Bronchial epithelial cell (primary cell): ENCODE measurements at regions not wholly inside any gene's neighbourhood (a gene's known extent, or its start where the extent isn't known, plus 50 kb on each side); places are given as distances from the start of the nearest gene placed in this dataset.
"Not testable (repeated sequence)": the region's sequence is repeated elsewhere in the genome, so short reads cannot be mapped to it uniquely, and the experiment has no call there.

Source experiments
- DNase-seq: peaks from one replicate; pipeline ENCODE4 v3.0.0-alpha.2; 2010; ENCODE audit warnings: low read depth
- FAIRE-seq: peaks from 2 replicates; lab custom pipeline; 2011; peaks lifted over from hg19 to GRCh38; lab: Jason Lieb, UNC
- H3K27me3 ChIP-seq: 2 replicates; pipeline ENCODE4 v1.5.1; 2011; ENCODE audit warnings: low read length; ENCODE audit not compliant: control insufficient read depth, insufficient read depth
- H3K36me3 ChIP-seq: 2 replicates; pipeline ENCODE4 v1.5.1; 2011; ENCODE audit warnings: low read length; ENCODE audit not compliant: control insufficient read depth, insufficient read depth
- H3K4me3 ChIP-seq: 2 replicates; pipeline ENCODE4 v1.5.1; 2011; ENCODE audit warnings: mild to moderate bottlenecking, low read depth, low read length, control low read depth
- CTCF ChIP-seq: IDR thresholded peaks from 2 replicates; pipeline ENCODE4 v1.5.1; 2011; ENCODE audit warnings: mild to moderate bottlenecking, moderate library complexity, low read length, control low read depth, inconsistent platforms; ENCODE audit not compliant: insufficient read depth, severe bottlenecking

DNA sequence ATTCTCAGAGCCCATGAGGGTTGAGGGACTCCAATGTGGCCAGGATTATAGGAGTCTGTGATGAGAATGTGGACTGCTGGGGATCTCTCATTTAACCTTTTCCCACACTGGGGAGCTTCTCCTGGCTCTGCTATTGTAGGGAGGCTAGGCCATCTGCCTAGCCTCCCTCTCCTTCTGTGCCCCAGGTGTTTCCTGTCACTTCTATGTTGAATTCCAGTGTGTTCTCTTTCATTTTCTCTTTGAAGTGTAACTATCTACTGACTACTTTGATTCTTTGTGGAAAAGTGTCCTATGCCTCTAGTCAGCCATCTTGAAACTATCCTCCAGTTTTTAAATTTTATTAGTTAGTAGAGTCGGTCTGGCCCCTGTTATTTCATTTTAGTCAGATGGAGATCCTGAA is 53.4 kb upstream of the ABCD2 start:
- DNase-seq (no peak), FAIRE-seq (no peak)
- no peak for TF ChIP-seq CTCF
- no peaks in the 10 kb centered on the region for H3K27me3 ChIP-seq
- H3K36me3 ChIP-seq: no peaks in the 10 kb centered on the region
- no peak overlapping the region for H3K4me3 ChIP-seq

GRCh38 chr12:39671898-39672875 is 52.6 kb upstream of the ABCD2 start:
- Histone ChIP-seq H3K4me3 (no peak overlapping the region), H3K27me3 (no peaks in the 10 kb centered on the region), H3K36me3 (no peaks in the 10 kb centered on the region)
- TF ChIP-seq CTCF: no peak
- DNase-seq (no peak), FAIRE-seq (no peak)

DNA sequence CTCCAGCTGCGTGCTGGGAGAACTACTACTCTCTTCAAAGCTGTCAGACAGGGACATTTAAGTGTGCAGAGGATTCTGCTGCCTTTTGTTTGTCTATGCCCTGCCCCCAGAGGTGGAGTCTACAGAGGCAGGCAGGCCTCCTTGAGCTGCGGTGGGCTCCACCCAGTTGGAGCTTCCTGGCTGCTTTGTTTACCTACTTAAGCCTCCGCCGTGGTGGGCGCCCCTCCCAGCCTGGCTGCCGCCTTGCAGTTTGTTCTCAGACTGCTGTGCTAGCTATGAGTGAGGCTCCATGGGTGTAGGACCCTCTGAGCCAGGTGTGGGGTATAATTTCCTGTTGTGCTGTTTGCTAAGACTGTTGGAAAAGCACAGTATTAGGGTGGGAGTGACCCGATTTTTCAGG is 49.9 kb upstream of the ABCD2 start:
- H3K36me3 ChIP-seq, H3K4me3 ChIP-seq, DNase-seq, H3K27me3 ChIP-seq, FAIRE-seq: not testable (repeated sequence)
